ENCODE measurements at regions not wholly inside any gene's neighbourhood (a gene's known extent, or its start where the extent isn't known, plus 50 kb on each side); places are given as distances from the start of the nearest gene placed in this dataset.
"Not testable (repeated sequence)": the region's sequence is repeated elsewhere in the genome, so short reads cannot be mapped to it uniquely, and the experiment has no call there.

- no peak for DNase-seq
These were observed 1100.6 kb upstream of the CITED2 start for GRCh38 chr6:140475086-140475485.

GRCh38 chr6:140464720-140465119 lies 1090.3 kb upstream of the CITED2 start:
- DNase-seq = no peak

GRCh38 chr6:140463312-140463710 lies 1088.9 kb upstream of the CITED2 start:
- DNase-seq = no peak

- no peak for DNase-seq
These were observed 1088.2 kb upstream of the CITED2 start for GRCh38 chr6:140462453-140463311.

GRCh38 chr6:140462076-140462452 lies 1087.6 kb upstream of the CITED2 start:
- no peak for DNase-seq

GRCh38 chr6:140460267-140460666 lies 1085.8 kb upstream of the CITED2 start:
- DNase-seq = no peak

- DNase-seq = no peak
These were observed 1084.8 kb upstream of the CITED2 start for GRCh38 chr6:140459209-140459608.

- DNase-seq = no peak
These were observed 1071.8 kb upstream of the CITED2 start for GRCh38 chr6:140446241-140446640.

GRCh38 chr6:140445474-140446004 lies 1071.1 kb upstream of the CITED2 start:
- DNase-seq = no peak

- not testable (repeated sequence) for DNase-seq
These were observed 1068.7 kb upstream of the CITED2 start for GRCh38 chr6:140443112-140443511.

GRCh38 chr6:140441256-140441655 lies 1066.8 kb upstream of the CITED2 start:
- no peak for DNase-seq

- no peak for DNase-seq
These were observed 1065.9 kb upstream of the CITED2 start for GRCh38 chr6:140440223-140440835.

- no peak for DNase-seq
These were observed 1063.9 kb upstream of the CITED2 start for GRCh38 chr6:140438346-140438735.

GRCh38 chr6:140437619-140438345 lies 1063.3 kb upstream of the CITED2 start:
- no peak for DNase-seq

- no peak for DNase-seq
These were observed 1061.8 kb upstream of the CITED2 start for GRCh38 chr6:140436023-140436811.

GRCh38 chr6:140434761-140435160 lies 1060.3 kb upstream of the CITED2 start:
- DNase-seq = no peak

- DNase-seq = no peak
These were observed 1058.6 kb upstream of the CITED2 start for GRCh38 chr6:140433072-140433471.

GRCh38 chr6:140427842-140428241 lies 1053.4 kb upstream of the CITED2 start:
- no peak for DNase-seq

- DNase-seq = no peak
These were observed 1040.6 kb upstream of the CITED2 start for GRCh38 chr6:140414966-140415620.

- DNase-seq = no peak
These were observed 1028.6 kb upstream of the CITED2 start for GRCh38 chr6:140403020-140403419.

- no peak for DNase-seq
These were observed 1027.3 kb upstream of the CITED2 start for GRCh38 chr6:140401761-140402160.

- no peak for DNase-seq
These were observed 1023.6 kb upstream of the CITED2 start for GRCh38 chr6:140398076-140398475.
